ENCODE measurements at regions not wholly inside any gene's neighbourhood (a gene's known extent, or its start where the extent isn't known, plus 50 kb on each side); places are given as distances from the start of the nearest gene placed in this dataset.

DNA sequence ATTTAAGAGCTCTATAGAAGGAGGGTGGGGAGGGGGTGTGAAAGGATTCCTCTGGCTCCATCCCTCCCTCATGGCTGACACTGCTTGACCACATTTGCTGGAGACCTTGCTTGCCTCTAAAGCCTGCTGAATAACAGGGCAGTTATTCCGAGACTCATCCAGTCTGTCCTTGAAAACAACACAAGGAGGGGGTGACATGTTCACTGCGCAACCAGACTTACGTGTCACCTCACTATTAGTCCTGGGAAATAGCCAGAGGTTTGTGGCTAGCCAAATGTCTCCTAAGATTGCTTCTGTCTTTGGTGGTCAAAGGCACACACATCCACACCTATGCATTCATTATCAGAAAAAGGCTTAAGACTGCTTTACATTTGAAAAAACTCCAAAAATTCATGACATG lies 256.2 kb upstream of the SKOR2 start:
- no peak for DNase-seq
- Mint-ChIP-seq H3K27me3 (ENCODE audit: insufficient read depth) (peaks cover 3% of the 10 kb centered on the region; the same call in 1 of the 2 replicates), H3K27ac (no peak overlapping the region), H3K36me3 (ENCODE audit: low read depth) (no peaks in the 10 kb centered on the region; the same call in 1 of the 2 replicates), H3K4me3 (no peak overlapping the region), H3K9me3 (peaks cover 43% of the 10 kb centered on the region), H3K4me1 (ENCODE audit: low read depth) (no peaks in the 10 kb centered on the region)
- TF ChIP-seq, protein P1, sequence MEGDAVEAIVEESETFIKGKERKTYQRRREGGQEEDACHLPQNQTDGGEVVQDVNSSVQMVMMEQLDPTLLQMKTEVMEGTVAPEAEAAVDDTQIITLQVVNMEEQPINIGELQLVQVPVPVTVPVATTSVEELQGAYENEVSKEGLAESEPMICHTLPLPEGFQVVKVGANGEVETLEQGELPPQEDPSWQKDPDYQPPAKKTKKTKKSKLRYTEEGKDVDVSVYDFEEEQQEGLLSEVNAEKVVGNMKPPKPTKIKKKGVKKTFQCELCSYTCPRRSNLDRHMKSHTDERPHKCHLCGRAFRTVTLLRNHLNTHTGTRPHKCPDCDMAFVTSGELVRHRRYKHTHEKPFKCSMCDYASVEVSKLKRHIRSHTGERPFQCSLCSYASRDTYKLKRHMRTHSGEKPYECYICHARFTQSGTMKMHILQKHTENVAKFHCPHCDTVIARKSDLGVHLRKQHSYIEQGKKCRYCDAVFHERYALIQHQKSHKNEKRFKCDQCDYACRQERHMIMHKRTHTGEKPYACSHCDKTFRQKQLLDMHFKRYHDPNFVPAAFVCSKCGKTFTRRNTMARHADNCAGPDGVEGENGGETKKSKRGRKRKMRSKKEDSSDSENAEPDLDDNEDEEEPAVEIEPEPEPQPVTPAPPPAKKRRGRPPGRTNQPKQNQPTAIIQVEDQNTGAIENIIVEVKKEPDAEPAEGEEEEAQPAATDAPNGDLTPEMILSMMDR (IDR thresholded peaks at IDR 0.05), result no peak

DNA sequence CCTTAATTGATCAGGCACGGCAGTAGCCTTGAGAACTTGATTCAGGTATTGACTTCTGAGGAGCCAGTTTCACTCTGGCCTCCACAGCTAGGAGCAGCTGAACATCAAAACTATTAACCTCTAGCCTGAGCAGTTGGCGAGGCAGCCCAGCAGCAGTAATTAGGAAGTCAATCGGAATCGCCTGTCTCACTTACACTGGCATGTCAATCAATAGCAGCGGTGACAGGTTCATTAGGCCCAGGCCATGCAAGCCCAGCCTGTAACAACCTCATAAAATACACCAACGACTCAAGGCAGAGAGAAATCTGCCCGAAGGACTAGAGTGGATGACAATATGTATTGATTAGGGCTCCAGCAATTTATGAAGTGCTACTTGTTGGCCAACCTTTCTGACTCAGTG lies 255.4 kb upstream of the SKOR2 start:
- H3K4me3 Mint-ChIP-seq, result no peak overlapping the region
- no peaks in the 10 kb centered on the region for H3K36me3 Mint-ChIP-seq (ENCODE audit: low read depth)
- no peak for DNase-seq
- no peak overlapping the region for H3K27ac Mint-ChIP-seq
- H3K27me3 Mint-ChIP-seq (ENCODE audit: insufficient read depth), result peaks cover 3% of the 10 kb centered on the region; the same call in 1 of the 2 replicates
- TF ChIP-seq, protein P1 (IDR thresholded peaks at IDR 0.05), result no peak
- no peaks in the 10 kb centered on the region for H3K4me1 Mint-ChIP-seq (ENCODE audit: low read depth)
- H3K9me3 Mint-ChIP-seq, result peaks cover 39% of the 10 kb centered on the region

DNA sequence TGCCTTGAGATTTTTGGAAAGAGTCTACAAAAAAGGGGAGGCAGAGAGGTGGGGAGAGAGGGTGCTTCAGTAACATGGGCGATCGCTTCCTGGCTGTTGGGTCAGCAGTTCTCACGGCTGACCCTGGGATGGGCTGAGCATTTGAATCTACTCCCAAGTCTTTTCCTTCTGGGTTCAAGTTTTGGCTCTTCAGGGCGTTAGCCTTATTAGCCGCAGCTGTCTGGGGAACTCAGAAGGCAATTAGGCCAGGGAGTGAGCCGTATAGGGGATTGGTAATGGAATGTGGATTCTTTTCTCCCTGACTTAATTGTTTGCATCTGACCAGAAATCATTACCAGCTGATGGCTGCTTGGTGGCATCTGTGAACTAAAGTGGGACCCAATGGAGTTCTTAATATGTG lies 250.5 kb upstream of the SKOR2 start:
- Mint-ChIP-seq H3K27me3 (ENCODE audit: insufficient read depth) (no peaks in the 10 kb centered on the region), H3K4me3 (no peak overlapping the region), H3K27ac (no peak overlapping the region), H3K36me3 (ENCODE audit: low read depth) (no peaks in the 10 kb centered on the region), H3K9me3 (peaks cover 23% of the 10 kb centered on the region), H3K4me1 (ENCODE audit: low read depth) (no peaks in the 10 kb centered on the region)
- no peak for DNase-seq
- TF ChIP-seq, protein P1 (IDR thresholded peaks at IDR 0.05), result no peak

DNA sequence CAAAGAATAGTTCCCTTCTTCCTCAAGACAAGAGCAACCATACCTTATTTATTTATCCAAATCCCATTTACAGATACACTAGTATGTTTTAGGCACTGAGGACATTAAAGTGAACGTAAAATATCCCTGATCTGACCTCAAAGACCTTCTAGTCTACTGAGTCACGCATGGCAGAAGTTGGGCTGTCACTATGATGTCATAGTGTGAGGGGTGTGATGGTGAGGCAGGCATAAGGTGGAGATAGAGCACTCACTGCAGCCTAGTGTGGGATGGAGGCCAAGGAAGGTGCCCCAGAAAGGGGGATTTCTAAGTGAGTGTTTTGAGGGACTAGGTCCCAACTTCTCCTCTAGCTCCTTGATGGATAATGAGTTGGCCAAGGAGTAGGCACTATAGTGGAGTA lies 249.5 kb upstream of the SKOR2 start:
- Mint-ChIP-seq H3K9me3 (peaks cover 16% of the 10 kb centered on the region), H3K27me3 (ENCODE audit: insufficient read depth) (no peaks in the 10 kb centered on the region), H3K4me1 (ENCODE audit: low read depth) (no peaks in the 10 kb centered on the region), H3K27ac (no peak overlapping the region), H3K4me3 (no peak overlapping the region), H3K36me3 (ENCODE audit: low read depth) (no peaks in the 10 kb centered on the region; the same call in 1 of the 2 replicates)
- TF ChIP-seq, protein P1 (IDR thresholded peaks at IDR 0.05), result no peak
- no peak for DNase-seq

DNA sequence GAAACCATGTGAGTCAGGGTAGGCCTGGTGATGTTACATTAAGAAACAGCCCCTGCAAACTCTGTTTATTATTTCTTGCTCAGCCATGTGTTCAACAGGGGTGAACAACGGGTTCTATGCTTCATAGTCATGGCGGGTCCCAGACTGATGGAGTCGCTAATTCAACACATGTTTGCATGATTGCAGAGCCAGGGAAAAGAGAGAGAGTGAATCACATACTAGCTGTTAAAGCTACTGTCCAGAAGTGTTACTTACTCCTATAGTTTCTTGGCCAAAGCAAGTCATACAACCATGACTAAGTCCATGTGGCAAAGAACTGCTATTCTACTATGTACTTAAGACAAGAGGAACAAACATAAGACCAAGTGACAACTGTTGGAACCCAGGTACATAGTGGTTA lies 241.2 kb upstream of the SKOR2 start:
- H3K27ac Mint-ChIP-seq, result no peak overlapping the region
- H3K9me3 Mint-ChIP-seq, result peaks cover 28% of the 10 kb centered on the region
- no peaks in the 10 kb centered on the region for H3K4me1 Mint-ChIP-seq (ENCODE audit: low read depth)
- TF ChIP-seq, protein P1 (IDR thresholded peaks at IDR 0.05), result no peak
- DNase-seq, result no peak
- H3K36me3 Mint-ChIP-seq (ENCODE audit: low read depth), result no peaks in the 10 kb centered on the region; the same call in 1 of the 2 replicates
- H3K27me3 Mint-ChIP-seq (ENCODE audit: insufficient read depth), result peaks cover 3% of the 10 kb centered on the region; the same call in 1 of the 2 replicates
- no peak overlapping the region for H3K4me3 Mint-ChIP-seq

DNA sequence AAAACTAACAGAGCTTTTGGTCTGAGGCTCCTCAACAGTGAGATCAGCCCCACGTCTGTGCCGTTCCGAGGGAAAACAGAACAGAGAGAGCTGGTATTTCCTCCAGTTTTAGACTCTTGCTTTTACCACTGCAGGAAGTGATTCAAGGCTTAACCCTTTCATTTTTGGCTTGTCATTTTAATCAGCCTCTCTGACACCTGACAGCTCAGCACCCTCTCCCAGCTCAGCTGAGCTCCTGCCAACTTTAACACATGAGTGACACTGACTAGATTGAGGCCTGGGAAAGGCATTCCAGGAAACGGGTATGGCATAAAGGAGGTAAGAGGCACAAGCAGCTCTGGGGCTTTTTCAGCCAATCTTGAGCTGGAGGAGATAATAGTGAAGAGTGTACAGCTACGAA lies 239.4 kb upstream of the SKOR2 start:
- H3K36me3 Mint-ChIP-seq (ENCODE audit: low read depth), result no peaks in the 10 kb centered on the region
- H3K4me1 Mint-ChIP-seq (ENCODE audit: low read depth), result no peaks in the 10 kb centered on the region
- H3K9me3 Mint-ChIP-seq, result peaks cover 34% of the 10 kb centered on the region
- no peak overlapping the region for H3K4me3 Mint-ChIP-seq
- H3K27ac Mint-ChIP-seq, result no peak overlapping the region
- TF ChIP-seq, protein P1 (IDR thresholded peaks at IDR 0.05), result no peak
- H3K27me3 Mint-ChIP-seq (ENCODE audit: insufficient read depth), result peaks cover 3% of the 10 kb centered on the region; the same call in 1 of the 2 replicates
- no peak for DNase-seq

All from HFFc6 (cell line).